EH (cell line): ENCODE measurements at regions not wholly inside any gene's neighbourhood (a gene's known extent, or its start where the extent isn't known, plus 50 kb on each side); places are given as distances from the start of the nearest gene placed in this dataset.
"Not testable (repeated sequence)": the region's sequence is repeated elsewhere in the genome, so short reads cannot be mapped to it uniquely, and the experiment has no call there.

Experiments
- DNase-seq: peaks from one replicate; pipeline ENCODE4 v3.0.0-alpha.2; 2015; ENCODE audit warnings: low read depth

DNA sequence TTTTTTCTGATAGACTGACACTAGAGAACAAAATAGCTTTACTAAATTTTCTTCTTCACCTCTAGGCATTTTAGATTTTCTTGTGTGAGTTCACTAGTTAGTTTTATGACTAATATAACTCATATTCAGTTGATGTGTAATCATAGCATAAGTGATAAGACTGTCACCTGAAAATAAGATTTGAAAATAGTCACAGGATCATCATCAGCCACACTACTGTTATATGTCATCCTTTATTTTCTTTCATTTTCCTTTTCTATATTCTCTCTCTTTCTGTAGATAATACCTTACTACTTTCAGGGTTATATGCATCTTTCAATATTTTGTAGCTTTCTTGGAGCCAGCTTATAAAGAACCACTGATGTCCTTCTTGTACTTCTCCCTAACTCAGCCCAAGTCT, 292.6 kb downstream of the TDRD3 start:
- DNase-seq, result no peak

DNA sequence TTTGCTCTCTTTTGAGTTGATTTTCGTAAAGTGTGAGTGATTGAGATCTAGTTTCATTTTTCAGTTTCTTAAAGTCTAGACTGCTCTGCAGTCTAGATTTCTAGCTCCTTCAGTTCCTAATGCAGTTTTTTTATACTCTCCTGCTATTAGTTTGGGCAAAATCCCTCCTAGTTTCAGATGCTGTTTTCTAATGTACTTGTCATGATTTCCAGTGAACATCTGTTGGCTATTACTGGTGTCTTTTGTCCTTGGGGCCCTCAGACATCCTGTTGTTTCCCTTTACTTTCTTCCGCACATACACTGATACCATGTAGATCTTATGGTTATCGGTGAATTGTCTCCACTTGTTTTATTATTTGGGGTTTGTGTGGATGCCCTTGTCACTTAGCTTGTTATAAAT, 292.1 kb downstream of the TDRD3 start:
- no peak for DNase-seq

DNA sequence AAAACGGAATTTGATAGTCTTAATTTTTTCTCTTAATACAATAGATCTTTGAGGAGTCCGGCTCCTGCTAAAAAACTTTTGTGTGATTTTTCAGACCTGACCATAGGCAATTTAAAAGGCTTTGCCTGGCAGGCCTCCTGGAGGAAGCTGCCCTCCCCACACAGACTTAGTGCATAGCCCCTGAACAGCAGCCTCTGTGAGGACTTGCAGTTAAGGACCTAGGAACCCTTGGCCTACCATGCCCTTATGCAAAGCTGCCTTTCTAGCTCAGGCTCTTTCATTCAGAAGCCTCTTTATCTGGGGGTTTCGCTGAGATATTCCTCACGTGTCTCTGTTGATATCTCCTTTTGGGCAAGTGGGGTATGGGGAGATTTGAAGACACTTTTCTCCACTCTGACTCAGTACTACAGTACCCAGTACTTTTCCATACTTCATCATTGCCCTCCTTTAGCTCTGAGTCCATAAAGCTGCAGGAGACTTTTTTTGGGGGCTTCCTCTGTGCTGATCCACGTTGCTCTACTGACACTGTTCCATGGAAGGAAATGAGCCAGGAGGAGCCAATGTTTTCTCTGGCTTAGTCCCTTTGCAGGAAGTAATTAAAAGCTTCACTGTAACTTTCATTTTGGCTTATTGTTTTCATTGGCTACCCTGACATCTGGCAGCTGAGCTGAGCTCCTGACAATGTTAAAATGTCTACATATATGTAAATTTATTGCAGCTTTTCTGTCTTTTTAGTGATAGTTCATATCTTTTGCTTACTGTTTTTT, 283.1 kb downstream of the TDRD3 start:
- DNase-seq, result no peak

DNA sequence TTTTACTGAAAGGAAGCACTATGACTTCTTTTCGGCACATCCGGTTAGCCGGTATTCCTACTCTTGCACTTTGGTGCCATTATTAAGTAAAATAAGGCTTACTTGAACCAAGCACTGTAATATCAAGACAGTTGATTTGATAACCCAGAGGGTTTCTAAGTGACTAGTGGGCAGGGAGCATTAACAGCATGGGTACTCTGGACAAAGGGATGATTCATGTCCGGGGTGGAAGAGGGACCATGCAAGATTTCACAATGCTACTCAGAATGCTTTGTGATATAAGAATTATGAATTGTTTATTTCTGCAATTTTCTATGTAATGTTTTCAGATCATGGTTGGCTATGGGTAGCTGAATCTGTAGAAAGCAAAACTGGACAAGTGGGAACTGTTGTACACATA, 282.1 kb downstream of the TDRD3 start:
- no peak for DNase-seq

DNA sequence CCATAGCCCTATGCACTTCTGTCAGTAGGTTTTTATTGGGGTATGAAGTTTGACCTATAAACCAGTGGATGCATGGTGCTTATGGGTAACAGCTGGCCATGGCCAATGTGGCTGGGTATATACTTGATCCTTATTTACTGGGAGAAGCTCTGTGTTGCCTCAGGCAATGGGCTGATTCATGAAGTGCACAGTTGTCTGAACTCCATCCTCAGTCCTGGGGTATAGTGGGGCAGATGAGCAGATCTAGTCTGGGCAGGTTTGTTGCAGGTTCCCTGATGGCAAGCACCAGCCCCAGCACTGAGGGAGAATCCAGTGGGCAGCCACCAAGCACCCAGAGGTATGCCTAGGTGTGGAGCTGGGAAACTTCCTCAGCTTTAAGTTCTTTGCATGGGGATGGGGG, 274.4 kb downstream of the TDRD3 start:
- DNase-seq, result no peak

DNA sequence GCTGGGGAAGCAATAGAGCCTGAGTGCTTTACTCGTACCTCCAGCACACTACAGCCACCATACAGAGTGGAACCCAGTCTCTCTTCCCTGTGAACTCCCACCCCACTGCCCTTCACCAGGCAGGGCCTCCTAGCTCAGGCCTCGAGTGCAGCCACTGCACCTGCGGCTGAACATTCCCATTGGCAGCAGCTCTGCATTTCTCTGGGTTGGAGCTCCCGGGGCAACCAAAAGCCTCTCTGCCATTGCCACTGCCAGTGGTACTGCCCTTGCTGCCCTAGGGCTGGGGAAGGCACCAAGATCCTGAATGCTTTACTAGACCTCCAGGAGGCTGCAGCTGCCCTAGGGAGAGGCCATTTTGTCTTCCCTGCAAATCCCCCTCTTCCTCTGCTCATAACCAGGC, 266.8 kb downstream of the TDRD3 start:
- no peak for DNase-seq

DNA sequence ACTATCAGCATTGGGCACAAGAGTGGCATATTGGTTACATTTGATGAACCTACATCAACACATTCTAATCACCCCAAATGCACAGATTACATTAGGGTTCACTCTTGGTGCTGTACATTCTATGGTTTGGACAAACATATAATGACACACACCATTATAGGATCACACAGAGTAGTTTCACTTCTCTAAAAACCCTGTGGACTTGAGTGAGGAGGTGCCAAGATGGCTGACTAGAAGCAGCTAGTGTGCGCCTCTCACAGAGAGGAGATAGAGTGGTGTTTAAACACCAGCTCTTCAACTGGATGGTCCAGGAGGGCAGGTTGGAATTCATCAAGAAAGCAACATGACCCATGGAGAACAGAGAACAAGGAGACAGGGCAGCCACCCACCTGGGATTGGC, 265.6 kb downstream of the TDRD3 start:
- DNase-seq, result no peak

DNA sequence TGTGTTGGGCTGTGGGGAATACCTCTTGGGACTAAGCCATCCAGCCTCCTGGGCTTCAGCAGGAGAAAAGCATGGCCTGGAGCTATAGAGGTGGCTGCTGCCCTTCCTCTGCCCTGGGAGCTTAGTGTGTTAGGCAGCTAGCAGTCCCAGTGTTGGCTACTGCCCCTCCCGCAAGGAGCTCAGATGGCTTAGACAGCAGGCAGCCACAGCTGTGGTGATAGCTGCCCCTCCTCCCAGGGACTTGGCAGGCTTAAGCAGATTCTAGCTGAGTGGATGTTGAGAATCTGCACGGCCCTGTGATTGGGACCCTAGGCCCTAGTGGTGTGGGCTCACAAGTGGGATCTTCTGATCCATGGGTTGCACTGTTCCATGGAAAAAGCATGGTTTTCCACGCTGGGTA, 264.5 kb downstream of the TDRD3 start:
- DNase-seq, result no peak

DNA sequence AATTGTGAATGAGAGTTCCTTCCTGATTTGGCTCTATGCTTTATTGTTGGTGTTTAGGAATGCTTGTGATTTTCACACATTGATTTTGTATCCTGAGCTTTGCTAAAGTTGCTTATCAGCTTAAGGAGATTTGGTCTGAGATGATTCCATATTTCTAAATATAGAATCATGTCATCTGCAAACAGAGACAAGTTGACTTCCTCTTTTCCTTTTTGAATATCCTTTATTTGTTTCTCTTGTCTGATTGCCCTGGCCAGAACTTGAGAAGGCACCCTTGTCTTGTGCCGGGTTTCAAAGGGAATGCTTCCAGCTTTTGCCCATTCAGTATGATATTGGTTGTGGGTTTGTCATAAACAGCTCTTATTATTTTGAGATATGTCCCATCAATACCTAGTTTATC, 260.6 kb downstream of the TDRD3 start:
- DNase-seq, result not testable (repeated sequence)

DNA sequence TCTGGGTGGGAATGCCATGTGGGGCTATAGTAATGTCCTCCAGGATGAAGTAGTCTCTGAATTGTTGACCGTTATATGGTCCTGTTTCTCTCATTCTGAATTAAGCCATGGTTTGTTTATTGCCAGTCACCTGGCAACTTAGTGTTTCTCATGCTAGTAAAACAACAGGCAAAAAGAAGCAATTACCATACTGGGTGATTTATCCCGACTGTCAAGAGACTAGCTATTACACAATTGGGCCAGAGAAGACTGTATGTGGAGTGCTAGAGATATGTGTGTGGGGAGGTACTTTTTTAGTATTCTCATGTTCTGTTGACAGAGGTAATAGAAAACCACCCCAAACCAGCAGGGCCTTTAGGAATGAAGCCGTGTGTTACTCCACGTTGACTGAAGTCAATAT, 258.2 kb downstream of the TDRD3 start:
- DNase-seq, result no peak

DNA sequence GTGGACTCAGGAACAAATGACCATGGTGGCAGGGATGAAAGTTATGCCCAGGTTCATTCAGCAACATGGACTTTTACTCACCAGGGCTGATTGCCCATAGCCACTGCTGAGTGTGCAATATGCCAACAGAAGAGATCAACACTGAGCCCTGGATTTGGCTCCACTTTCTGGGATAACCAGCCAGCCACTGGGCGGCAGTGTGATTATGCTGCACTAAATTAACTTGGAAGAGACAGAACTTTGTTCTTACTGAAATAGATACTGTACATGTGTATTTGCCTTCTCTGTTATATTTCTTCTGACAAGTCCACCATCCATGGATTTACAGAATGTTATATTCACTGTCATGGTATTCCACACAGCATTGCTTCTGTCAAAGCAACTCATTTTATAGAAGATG, 257.4 kb downstream of the TDRD3 start:
- no peak for DNase-seq

DNA sequence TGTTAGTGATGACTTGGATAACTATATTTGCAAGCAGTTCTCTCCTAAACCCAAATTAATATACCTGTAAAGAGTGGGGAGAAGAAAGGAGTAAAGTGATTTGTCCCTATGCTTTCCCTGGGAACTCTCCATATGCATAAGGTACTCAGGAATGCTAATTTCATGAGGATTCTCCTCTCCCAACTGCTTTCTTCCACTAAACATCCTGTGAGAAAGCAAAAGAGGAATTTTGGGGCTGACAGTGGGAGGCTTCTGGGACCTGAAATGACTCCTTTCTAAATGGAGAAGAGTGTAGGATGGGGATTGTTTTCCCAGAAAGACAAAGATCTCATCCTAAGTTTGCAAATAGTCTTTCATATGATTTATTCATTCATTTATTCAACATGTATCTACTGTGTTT, 250.5 kb downstream of the TDRD3 start:
- no peak for DNase-seq

DNA sequence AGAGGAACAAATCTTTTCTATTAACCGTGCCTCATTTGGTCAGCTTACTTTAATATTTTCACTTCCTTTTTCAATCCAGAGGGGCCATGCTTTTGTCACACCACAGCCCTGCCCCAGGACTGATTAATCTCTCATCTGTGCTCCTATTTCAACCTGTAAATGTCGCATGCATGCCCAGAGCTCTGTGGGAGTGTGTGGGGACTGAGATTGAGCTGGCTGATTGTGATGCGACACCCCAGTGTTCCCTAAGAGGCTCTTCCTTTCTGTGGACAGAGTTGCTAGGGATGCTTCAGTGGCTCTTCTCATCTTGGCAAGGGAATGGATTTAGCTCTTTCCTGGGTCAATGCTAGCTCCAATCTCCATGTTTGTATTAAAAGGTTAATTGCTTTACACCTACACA, 249.6 kb downstream of the TDRD3 start:
- no peak for DNase-seq

DNA sequence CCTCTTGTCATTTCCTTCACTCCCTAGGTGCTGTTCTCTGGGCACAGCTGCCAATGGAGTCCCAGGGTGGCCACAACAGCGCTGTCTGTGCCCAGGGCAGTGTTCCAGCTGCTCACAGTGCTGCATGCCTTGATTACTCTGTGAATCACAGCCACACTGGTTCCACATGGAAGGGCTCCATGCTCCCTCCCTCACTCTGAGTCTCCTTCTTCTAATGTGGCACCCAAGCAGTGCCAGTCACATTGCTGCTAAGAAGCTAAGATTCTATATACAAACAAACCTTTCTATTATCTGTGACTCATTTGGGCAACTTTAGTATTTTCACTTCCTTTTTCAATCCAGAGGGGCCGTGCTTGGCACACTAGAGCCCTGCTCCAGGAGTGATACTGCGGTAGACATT, 248.7 kb downstream of the TDRD3 start:
- DNase-seq, result no peak

DNA sequence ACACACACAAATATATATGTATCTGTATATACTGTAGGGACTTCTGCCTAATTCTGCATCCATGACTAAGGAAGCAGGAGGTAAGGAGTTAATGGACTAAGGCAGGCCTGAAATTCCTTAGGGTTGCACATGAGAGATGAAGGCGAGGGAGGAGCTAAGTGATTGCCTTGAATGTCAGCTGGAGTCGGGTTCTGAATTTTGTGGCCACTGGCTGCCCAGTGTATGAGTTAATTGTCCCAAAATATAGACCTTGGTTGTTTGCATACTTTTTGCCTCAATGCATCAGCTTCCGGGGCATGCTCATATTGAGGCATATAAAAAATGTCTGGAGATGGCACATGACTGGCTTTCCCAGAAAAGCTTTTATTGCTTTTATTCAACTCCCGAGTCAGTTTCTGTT, 245.5 kb downstream of the TDRD3 start:
- DNase-seq, result peak; percentile 12

DNA sequence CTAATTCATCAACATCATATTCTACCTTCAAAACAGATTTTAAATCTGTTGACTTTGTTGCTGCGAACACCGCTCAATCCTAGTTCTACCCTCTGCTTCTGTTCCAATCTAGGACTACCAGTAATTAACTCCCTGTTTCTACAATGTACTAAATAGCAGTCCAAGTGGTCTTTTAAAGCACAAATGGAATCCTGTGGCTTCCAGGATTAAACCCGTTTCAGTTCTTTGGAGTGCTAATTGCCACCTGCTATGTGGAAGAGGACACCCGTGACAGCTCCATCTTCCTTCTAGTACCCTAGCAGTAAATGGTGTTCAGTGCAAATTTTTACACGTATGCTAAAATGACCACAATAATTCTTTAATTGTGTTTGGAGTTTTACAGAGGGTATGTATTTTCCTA, 232.1 kb downstream of the TDRD3 start:
- no peak for DNase-seq

DNA sequence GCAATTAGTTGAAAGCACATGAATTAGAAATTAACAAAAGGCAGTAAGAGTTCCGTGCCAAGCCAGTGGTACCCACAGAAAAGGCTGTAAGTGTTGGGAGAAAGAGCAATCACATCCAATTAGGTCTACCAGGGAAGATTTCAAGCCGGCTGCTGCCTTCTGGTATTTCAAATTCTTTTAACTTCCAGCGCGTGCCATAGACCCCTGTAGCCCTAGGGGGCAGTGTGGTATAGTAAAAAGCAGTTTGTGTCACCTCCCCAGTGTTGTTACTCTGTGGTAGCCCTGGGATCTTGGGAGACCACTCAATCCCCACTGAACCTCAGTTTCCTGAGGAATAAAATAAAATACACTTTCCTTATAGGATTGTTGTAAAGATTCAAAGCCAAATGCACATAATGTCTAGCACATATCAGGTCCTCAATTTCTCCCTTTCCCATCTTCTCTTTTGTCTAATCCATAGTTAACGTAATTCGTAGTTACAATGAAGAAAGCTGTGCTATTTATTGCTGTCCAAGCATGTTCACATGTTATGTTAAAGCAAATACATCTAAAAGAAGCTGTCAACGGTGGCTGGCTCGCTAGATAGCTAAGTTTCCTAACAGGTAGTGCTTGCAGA, 230.2 kb downstream of the TDRD3 start:
- DNase-seq, result peak; percentile 20
